ENCODE measurements at regions not wholly inside any gene's neighbourhood (a gene's known extent, or its start where the extent isn't known, plus 50 kb on each side); places are given as distances from the start of the nearest gene placed in this dataset.

DNA sequence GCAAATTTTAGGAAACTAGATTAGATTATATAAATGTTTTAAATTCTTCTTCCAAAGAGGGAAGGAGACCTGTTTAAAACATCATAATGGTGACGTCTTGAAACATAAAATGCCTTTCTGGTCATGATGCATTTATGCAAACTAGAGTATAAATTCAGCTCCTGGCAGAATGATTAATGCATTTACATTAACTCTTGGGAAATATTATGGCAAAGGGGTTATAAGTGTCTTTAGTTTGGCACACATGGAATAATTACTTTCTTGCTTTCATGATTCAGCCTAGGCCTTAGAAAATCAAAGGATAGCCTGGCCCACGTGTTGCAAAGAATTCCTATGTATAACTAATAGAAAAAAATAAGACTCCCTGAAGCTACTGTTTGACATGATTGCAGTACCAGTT, 639.2 kb downstream of the RFPL4B start:
- no TSS peak for BruUV-seq (replicated peaks)
- intact Hi-C loops (cut with micrococcal nuclease), result no loop called here
- ATAC-seq (no peak), DNase-seq (ENCODE audit: low read depth, low spot score) (no peak)
- Histone ChIP-seq H3K27me3 (ENCODE audit: insufficient read depth, low read length) (no peaks in the 10 kb centered on the region), H3K4me3 (replicated peaks in 1 of 2; ENCODE audit: low read depth in 1 of 2, low read length in 2 of 2) (no peak overlapping the region), H3K4me1 (ENCODE audit: control insufficient read depth in 1 of 2, insufficient read depth in 2 of 2, low read length in 2 of 2) (no peaks in the 10 kb centered on the region), H4K20me1 (ENCODE audit: insufficient read depth) (no peaks in the 10 kb centered on the region), H3K9me2 (ENCODE audit: insufficient read depth) (no peaks in the 10 kb centered on the region), H3K27ac (ENCODE audit: low read depth, low read length) (no peak overlapping the region), H3K36me3 (ENCODE audit: control insufficient read depth in 1 of 2, insufficient read depth in 2 of 2, low read length in 2 of 2) (no peaks in the 10 kb centered on the region), H3K9me3 (ENCODE audit: control insufficient read depth in 1 of 2, insufficient read depth in 1 of 2, low read depth in 1 of 2, low read length in 2 of 2) (no peaks in the 10 kb centered on the region), H3K9ac (ENCODE audit: low read length) (no peak overlapping the region), H2AFZ (ENCODE audit: low read depth, low read length, poor library complexity, severe bottlenecking) (no peak overlapping the region), H3K79me2 (ENCODE audit: insufficient read depth, low read length) (no peaks in the 10 kb centered on the region), H3K4me2 (ENCODE audit: low read length) (no peak overlapping the region)
- ChIA-PET RAD21 (ENCODE audit: low non-redundant PET in 1 of 2, low total read pairs in 2 of 2, uncharacterized antibody in 2 of 2, unreplicated experiment in 2 of 2) (no interaction called here), CTCF (no interaction called here), POLR2A (no interaction called here)
- no peak for TF ChIP-seq FOSL1 (IDR thresholded peaks at IDR 0.05; ENCODE audit: low read depth)
- TF ChIP-seq, protein P1, sequence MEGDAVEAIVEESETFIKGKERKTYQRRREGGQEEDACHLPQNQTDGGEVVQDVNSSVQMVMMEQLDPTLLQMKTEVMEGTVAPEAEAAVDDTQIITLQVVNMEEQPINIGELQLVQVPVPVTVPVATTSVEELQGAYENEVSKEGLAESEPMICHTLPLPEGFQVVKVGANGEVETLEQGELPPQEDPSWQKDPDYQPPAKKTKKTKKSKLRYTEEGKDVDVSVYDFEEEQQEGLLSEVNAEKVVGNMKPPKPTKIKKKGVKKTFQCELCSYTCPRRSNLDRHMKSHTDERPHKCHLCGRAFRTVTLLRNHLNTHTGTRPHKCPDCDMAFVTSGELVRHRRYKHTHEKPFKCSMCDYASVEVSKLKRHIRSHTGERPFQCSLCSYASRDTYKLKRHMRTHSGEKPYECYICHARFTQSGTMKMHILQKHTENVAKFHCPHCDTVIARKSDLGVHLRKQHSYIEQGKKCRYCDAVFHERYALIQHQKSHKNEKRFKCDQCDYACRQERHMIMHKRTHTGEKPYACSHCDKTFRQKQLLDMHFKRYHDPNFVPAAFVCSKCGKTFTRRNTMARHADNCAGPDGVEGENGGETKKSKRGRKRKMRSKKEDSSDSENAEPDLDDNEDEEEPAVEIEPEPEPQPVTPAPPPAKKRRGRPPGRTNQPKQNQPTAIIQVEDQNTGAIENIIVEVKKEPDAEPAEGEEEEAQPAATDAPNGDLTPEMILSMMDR (IDR thresholded peaks at IDR 0.05 in 2 of 3, conservative IDR thresholded peaks at IDR 0.05 in 1 of 3; ENCODE audit: borderline replicate concordance in 1 of 3, insufficient read depth in 1 of 3, low read depth in 2 of 3, low read length in 2 of 3), result no peak
- TF ChIP-seq POLR2A (IDR thresholded peaks at IDR 0.05; ENCODE audit: borderline replicate concordance, extremely low read depth, insufficient read depth, insufficient read length), result no peak
- no peak for TF ChIP-seq TCF7L2 (IDR thresholded peaks at IDR 0.05; ENCODE audit: borderline replicate concordance, extremely low read depth, insufficient read depth, insufficient read length)
- TF ChIP-seq YY1 (IDR thresholded peaks at IDR 0.05; ENCODE audit: extremely low read depth, insufficient replicate concordance, low read depth, low read length), result no peak
- TF ChIP-seq SRF (IDR thresholded peaks at IDR 0.05; ENCODE audit: low read depth), result no peak
- no peak for TF ChIP-seq EGR1 (IDR thresholded peaks at IDR 0.05; ENCODE audit: low read depth)
- no peak for TF ChIP-seq SIN3A (IDR thresholded peaks at IDR 0.05; ENCODE audit: low read depth)
- TF ChIP-seq ELF1 (IDR thresholded peaks at IDR 0.05; ENCODE audit: borderline replicate concordance, low read depth), result no peak

GRCh38 chr6:112988748-112989147, 641.6 kb downstream of the RFPL4B start:
- H3K9ac ChIP-seq (ENCODE audit: low read length), result no peak overlapping the region
- ChIA-PET CTCF (no interaction called here), POLR2A (no interaction called here), RAD21 (ENCODE audit: low non-redundant PET in 1 of 2, low total read pairs in 2 of 2, uncharacterized antibody in 2 of 2, unreplicated experiment in 2 of 2) (no interaction called here)
- BruUV-seq (replicated peaks), result no TSS peak
- no peak overlapping the region for H3K27ac ChIP-seq (ENCODE audit: low read depth, low read length)
- no peaks in the 10 kb centered on the region for H3K79me2 ChIP-seq (ENCODE audit: insufficient read depth, low read length)
- H3K9me2 ChIP-seq (ENCODE audit: insufficient read depth), result no peaks in the 10 kb centered on the region
- H3K4me2 ChIP-seq (ENCODE audit: low read length), result no peak overlapping the region
- ATAC-seq (no peak), DNase-seq (ENCODE audit: low read depth, low spot score) (no peak)
- no peaks in the 10 kb centered on the region for H3K27me3 ChIP-seq (ENCODE audit: insufficient read depth, low read length)
- no peaks in the 10 kb centered on the region for H3K36me3 ChIP-seq (ENCODE audit: control insufficient read depth in 1 of 2, insufficient read depth in 2 of 2, low read length in 2 of 2)
- H2AFZ ChIP-seq (ENCODE audit: low read depth, low read length, poor library complexity, severe bottlenecking), result no peak overlapping the region
- H4K20me1 ChIP-seq (ENCODE audit: insufficient read depth), result no peaks in the 10 kb centered on the region
- intact Hi-C loops (cut with micrococcal nuclease), result no loop called here
- TF ChIP-seq JUND (IDR thresholded peaks at IDR 0.05), result no peak
- no peak for TF ChIP-seq TCF7L2 (IDR thresholded peaks at IDR 0.05; ENCODE audit: borderline replicate concordance, extremely low read depth, insufficient read depth, insufficient read length)
- TF ChIP-seq SP1 (IDR thresholded peaks at IDR 0.05; ENCODE audit: low read depth), result no peak
- no peak for TF ChIP-seq ZNF274 (IDR thresholded peaks at IDR 0.05; ENCODE audit: low read depth, low read length)
- no peak for TF ChIP-seq YY1 (IDR thresholded peaks at IDR 0.05; ENCODE audit: extremely low read depth, insufficient replicate concordance, low read depth, low read length)
- TF ChIP-seq RAD21 (IDR thresholded peaks at IDR 0.05; ENCODE audit: low read depth), result no peak
- no peak for TF ChIP-seq ELF1 (IDR thresholded peaks at IDR 0.05; ENCODE audit: borderline replicate concordance, low read depth)
- no peak for TF ChIP-seq SIN3A (IDR thresholded peaks at IDR 0.05; ENCODE audit: low read depth)
- no peaks in the 10 kb centered on the region for H3K4me1 ChIP-seq (ENCODE audit: control insufficient read depth in 1 of 2, insufficient read depth in 2 of 2, low read length in 2 of 2)
- no peak overlapping the region for H3K4me3 ChIP-seq (replicated peaks in 1 of 2; ENCODE audit: low read depth in 1 of 2, low read length in 2 of 2)
- no peaks in the 10 kb centered on the region for H3K9me3 ChIP-seq (ENCODE audit: control insufficient read depth in 1 of 2, insufficient read depth in 1 of 2, low read depth in 1 of 2, low read length in 2 of 2)
